ENCODE measurements at regions not wholly inside any gene's neighbourhood (a gene's known extent, or its start where the extent isn't known, plus 50 kb on each side); places are given as distances from the start of the nearest gene placed in this dataset.

- TF ChIP-seq CTCF (IDR thresholded peaks at IDR 0.05; ENCODE audit: low read depth, low read length) (no peak), EZH2phosphoT487 (IDR thresholded peaks at IDR 0.05; ENCODE audit: low read depth) (no peak)
Observed at GRCh38 chr10:130954326-130954905, 357.1 kb downstream of the TCERG1L start.

Measured in OCI-LY3 (cell line).